GM11168 (cell line): ENCODE measurements at regions not wholly inside any gene's neighbourhood (a gene's known extent, or its start where the extent isn't known, plus 50 kb on each side); places are given as distances from the start of the nearest gene placed in this dataset.
"Not testable (repeated sequence)": the region's sequence is repeated elsewhere in the genome, so short reads cannot be mapped to it uniquely, and the experiment has no call there.

Experiments
- in situ Hi-C: fragments of 300-500 bp; cut with MboI; formaldehyde crosslinking; loops from one replicate; pipeline ENCODE4 v1.12.0; 2022; ENCODE audit warnings: low sequenced_read_pairs; ENCODE audit not compliant: unreplicated experiment

DNA sequence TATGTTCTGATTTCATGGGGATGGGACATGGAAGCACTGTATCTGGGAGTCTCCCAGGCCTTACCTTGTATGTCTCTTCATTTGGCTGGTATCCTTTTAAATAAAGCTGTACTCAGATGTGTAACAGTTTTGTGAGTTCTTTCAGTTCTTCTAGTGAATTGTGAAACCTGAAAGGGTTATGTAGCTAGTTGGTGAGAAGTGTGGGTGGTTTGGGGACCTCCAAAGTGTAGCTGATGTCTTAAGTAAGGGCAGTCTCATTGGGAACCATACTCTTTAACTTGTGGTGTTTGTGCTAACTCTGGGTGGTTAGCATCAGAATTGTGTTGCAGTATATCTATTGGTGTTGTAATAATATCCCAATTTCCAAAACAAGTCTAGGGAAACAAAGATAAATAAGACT lies 166.9 kb upstream of the CCNH start:
- in situ Hi-C loops, result no loop called here

DNA sequence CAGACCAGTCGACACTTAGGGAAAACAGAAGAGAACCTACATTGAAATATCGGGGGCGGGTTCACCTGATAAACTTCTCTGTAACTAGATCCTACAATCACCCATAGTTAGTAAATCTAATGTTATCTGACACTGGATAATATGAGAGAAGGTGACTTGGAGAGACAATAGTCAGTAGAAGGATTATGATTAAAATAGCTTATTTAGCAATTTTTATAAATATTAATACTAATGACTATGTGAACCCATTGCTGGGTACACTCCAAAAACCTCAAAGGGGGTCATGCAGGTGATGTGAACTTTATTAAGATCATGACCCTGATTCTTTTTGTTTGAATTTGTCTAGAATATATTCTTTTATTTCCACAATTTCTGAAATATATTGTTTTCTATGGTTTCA lies 164.1 kb upstream of the CCNH start:
- in situ Hi-C loops, result no loop called here

DNA sequence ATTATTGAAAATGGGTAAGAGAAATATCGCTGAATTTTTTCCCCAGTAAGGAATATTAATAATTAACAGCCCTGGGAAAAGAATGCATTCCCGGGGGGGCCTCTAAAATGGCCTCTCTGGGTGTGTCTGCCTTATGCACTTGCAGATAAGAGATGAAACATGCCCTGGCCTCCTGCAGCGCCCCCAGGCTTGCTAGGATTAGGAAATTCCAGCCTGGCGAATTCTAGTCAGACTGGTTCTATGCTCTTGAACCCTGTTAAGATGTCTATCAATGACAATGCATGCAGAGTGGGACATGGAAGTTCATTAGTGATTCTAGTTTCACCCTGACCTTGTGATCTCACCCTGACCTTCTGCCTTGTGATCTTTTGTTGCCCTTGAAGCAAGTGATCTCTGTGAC lies 163.6 kb upstream of the CCNH start:
- in situ Hi-C loops, result not testable (repeated sequence)

DNA sequence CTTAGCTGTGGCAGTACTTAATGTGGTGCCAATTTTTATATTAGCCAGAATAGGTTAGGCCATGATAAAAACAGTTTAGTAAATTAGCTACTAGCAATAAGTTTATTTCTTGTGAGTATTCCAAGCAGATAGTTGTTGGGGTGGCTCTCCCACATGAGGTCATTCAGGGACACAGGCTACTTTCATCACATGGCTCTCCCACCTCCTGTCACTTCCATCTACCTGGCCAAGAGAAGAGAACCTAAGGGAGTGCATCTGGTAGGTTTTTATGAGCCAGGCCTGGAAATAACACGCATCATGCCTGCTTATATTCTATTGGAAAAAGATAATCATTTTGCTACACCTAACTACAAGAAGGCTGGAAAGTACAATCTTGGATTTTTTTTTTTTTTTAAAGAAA lies 161.4 kb upstream of the CCNH start:
- in situ Hi-C loops, result no loop called here

DNA sequence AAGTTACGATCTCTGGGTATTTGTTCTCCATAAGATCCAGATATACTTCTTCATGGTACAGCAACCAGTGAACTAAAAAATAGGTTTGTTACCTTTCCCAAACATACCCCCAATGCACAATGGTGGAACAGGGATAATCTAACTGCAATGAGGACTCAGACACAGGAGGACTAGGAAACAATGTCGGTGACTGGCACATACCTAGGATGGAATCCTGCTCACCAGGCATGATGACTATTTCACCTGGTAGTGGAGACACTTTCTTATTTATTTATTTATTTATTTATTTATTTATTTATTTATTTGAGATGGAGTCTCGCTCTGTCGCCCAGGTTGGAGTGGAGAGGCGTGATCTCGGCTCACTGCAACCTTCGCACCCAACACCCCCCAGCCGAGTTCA lies 159.9 kb upstream of the CCNH start:
- in situ Hi-C loops, result no loop called here

GRCh38 chr5:87572090-87572489 lies 159.4 kb upstream of the CCNH start:
- in situ Hi-C loops, result no loop called here

DNA sequence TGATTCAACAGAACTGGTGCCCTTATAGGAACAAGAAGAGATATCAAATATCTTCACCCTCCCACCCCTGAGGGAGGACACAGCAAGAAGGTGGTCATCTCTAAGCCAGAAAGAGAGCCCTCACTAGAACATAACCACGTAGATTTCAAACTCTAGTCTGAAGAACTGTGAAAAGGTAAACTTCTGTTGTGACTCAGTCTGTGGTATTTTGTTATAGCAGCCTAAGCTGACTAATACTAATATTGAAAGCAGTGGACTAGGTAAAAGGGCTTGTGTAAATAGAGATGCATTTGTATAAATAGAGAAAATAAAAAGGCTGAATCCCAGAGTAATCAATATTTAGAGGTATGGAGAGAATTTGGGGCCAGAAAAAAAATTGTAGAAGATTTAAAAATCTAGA lies 157.6 kb upstream of the CCNH start:
- in situ Hi-C loops, result no loop called here

DNA sequence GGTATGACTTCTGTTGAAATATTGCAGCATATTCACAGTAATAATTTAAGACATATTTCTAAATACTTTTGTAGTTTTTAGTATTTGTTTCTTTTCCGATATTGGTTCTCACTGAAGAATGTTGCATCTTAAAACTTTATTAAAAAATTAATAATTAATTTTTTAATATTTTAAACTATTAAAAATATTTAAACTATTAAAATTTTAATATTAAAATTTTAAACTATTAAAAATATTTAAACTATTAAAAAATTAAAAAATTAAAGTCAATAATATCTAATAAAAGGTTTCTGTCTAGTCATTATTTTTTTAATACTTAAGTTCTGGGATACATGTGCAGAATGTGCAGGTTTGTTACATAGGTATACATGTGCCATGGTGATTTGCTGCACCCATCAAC lies 149.3 kb upstream of the CCNH start:
- in situ Hi-C loops, result no loop called here

- in situ Hi-C loops, result no loop called here
Measured at GRCh38 chr5:87560528-87560927, 147.8 kb upstream of the CCNH start.

GRCh38 chr5:87551911-87552310 lies 139.2 kb upstream of the CCNH start:
- in situ Hi-C loops, result no loop called here

DNA sequence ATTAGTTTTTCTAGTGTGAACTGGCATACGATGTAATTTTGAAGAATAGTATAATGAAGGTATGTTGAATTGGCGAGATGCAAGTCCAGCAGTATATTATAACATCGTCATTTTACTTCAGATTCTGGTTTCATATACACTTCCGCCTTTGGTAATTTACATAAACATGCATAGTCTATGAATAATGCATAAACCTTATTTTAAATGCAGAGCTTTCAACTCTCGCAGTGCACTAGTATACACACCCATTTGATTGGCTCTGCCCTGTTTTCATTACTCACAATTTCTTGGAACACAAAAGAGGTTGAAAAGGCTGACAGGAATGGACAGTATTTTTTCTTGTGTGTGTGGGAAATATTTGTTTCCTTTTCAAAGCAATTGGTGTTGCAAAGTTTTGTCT lies 128.9 kb upstream of the CCNH start:
- in situ Hi-C loops, result no loop called here

DNA sequence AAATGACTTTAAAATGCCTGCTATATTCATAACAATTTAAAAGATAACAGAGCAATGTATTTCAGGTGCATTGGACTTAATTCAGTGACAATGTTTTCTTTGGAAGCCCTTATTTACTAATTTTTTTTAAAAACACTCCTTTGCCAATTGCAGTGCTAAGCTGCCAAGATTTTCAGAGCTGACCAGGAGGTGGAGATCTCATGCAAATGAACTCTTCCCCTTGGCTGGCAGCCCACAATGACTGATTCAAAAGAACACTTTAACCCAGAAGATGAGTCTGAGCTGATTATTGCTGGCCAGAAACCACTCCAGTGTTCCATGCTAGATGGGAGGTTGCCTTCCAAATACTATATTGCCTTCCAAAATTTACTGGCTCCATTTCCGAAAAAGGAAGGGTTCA lies 128.3 kb upstream of the CCNH start:
- in situ Hi-C loops, result no loop called here

GRCh38 chr5:87539839-87540238 lies 127.1 kb upstream of the CCNH start:
- in situ Hi-C loops, result no loop called here

DNA sequence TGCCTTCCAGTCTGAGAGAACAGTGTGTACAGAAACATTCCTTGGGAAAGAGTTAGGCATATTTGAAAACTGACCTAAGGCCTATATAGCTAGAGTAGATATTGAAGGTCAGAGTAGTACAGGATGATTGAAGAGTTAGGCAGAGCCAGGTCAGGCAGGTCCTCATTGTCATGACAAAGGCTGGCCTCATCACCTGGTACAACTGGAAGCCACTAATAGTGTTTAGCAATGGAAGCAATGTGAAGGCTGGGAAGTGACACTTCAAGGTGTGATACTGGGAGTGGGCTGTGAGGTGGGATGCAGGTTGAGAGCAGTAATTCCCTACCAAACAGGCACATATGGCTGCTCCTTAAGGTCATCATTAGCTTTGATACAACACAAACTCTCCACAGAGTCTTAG lies 123.6 kb upstream of the CCNH start:
- in situ Hi-C loops, result no loop called here

DNA sequence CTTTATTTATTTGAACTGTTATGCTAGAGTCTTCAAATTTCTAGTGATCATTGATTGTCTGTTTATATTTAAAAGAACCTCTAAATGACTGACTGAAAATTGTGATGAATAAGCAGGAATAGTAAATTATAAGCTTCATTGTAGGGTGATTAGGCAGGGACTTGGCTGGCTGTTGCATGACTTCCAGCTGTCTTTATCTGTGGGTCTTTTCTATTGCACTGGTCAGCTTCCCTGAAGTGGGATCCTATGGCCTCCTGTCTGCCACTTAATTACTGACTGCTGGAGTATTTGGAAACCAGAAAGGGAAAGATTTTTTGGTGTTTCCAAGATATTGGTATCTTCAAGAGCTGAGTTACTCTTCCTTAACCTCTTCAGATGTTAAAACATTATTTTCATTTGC lies 123.0 kb upstream of the CCNH start:
- in situ Hi-C loops, result no loop called here

GRCh38 chr5:87529486-87530076 lies 116.9 kb upstream of the CCNH start:
- in situ Hi-C loops, result no loop called here

- in situ Hi-C loops, result no loop called here
Measured at GRCh38 chr5:87526131-87526530, 113.4 kb upstream of the CCNH start.

GRCh38 chr5:87524217-87524616 lies 111.5 kb upstream of the CCNH start:
- in situ Hi-C loops, result no loop called here

DNA sequence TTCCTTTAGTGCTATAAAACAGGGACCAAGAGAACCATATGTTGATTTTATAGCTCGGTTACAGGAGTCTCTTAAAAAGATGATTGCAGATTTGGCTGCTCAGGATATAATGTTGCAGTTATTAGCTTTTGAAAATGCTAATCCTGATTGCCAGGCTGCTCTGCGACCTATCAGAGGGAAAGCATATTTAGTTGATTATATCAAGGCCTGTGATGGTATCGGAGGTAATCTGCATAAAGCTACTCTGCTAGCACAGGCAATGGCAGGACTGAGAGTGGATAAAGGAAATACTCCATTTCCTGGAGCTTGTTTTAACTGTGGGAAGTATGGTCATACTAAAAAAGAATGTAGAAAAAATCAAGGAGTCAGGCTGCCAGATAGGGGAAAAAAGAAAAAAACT lies 99.0 kb upstream of the CCNH start:
- in situ Hi-C loops, result not testable (repeated sequence)

DNA sequence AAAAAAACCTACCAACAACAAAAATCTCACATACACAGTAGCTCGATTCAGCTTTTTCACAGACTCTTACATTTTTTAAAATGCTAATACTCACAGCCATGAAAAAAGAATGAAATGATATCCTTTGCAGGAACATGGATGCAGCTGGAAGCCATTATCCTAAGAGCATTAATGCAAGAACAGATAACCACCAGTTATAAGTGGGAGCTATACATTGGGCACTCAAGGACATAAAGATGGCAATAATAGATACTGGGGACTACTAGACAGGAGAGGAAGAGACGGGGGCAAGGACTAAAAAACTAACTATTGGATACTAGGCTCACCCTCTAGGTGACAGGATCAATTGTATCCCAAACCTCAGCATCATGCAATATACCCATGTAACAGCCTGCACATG lies 90.3 kb upstream of the CCNH start:
- in situ Hi-C loops, result no loop called here

DNA sequence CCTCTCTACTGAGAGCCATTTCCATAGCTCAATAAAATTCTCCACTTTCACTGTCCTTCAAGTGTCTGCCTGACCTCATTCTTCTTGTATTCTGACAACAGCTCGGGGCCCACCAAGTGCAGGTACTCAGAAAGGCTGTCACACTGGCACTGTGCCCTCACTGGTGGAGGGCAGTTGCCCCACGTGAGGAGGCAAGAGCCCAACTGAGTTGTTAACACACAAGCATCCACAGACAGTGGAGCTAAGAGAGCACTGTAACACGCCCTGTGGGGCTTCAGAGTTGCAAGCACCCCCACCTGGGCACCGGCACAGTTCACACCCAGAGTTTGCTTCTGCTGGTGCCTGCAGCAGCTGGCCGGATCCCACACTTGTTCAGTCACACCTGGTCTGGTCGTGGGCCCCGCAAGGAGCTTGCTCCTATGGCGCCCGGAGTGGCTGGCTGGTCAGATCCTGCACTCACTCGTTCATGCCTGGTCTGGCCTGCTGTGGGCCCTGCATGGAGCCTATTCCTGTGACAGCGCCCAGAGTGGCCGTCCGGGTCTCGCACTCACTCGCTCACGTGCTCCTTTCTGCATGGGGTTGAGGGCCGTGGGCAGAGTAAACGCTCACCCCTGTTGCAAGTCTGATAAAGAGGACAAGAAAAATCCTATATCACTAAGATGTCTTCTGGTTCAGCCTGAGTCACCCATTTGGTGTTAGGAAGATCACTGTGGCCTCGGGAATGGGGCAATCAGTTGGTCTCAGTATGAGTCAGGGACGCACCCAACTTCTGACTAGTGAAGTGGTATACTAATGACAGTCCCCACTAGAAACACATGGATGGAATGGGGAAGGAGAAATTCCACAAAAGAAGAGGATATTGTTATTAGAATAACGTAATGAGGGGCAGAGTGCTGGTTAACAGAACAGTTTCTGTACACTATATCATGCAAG lies 87.0 kb upstream of the CCNH start:
- in situ Hi-C loops, result no loop called here
